ENCODE measurements at regions not wholly inside any gene's neighbourhood (a gene's known extent, or its start where the extent isn't known, plus 50 kb on each side); places are given as distances from the start of the nearest gene placed in this dataset.

GRCh38 chr5:116654925-116655324, 80.3 kb upstream of the SEMA6A start:
- H3K9me3 ChIP-seq (ENCODE audit: control insufficient read depth, low read depth, low read length), result no peaks in the 10 kb centered on the region
- no peak overlapping the region for H3K4me3 ChIP-seq (ENCODE audit: low read length)
- H3K4me1 ChIP-seq (ENCODE audit: control insufficient read depth, low read depth, low read length), result peaks cover 50% of the 10 kb centered on the region
- no peaks in the 10 kb centered on the region for H3K27me3 ChIP-seq (ENCODE audit: control insufficient read depth, insufficient read depth, low read length)
- H3K27ac ChIP-seq (ENCODE audit: low read length), result peak overlapping the region; percentile 24
- H3K9ac ChIP-seq (ENCODE audit: low read length), result peak overlapping the region; percentile 4
- no peaks in the 10 kb centered on the region for H3K36me3 ChIP-seq (ENCODE audit: control insufficient read depth, low read depth, low read length)

- Histone ChIP-seq H3K4me3 (ENCODE audit: low read length) (peak overlapping the region; percentile 42), H3K27ac (ENCODE audit: low read length) (peak overlapping the region; percentile 1), H3K9ac (ENCODE audit: low read length) (peak overlapping the region; percentile 31), H3K36me3 (ENCODE audit: control insufficient read depth, low read depth, low read length) (no peaks in the 10 kb centered on the region), H3K4me1 (ENCODE audit: control insufficient read depth, low read depth, low read length) (peaks cover 52% of the 10 kb centered on the region), H3K9me3 (ENCODE audit: control insufficient read depth, low read depth, low read length) (no peaks in the 10 kb centered on the region), H3K27me3 (ENCODE audit: control insufficient read depth, insufficient read depth, low read length) (no peaks in the 10 kb centered on the region)
These were observed 78.3 kb upstream of the SEMA6A start for GRCh38 chr5:116652903-116653302.

- H3K9ac ChIP-seq (ENCODE audit: low read length), result peak overlapping the region; percentile 31
- peaks cover 54% of the 10 kb centered on the region for H3K4me1 ChIP-seq (ENCODE audit: control insufficient read depth, low read depth, low read length)
- H3K36me3 ChIP-seq (ENCODE audit: control insufficient read depth, low read depth, low read length), result no peaks in the 10 kb centered on the region
- no peaks in the 10 kb centered on the region for H3K9me3 ChIP-seq (ENCODE audit: control insufficient read depth, low read depth, low read length)
- peak overlapping the region; percentile 38 for H3K27ac ChIP-seq (ENCODE audit: low read length)
- peak overlapping the region; percentile 42 for H3K4me3 ChIP-seq (ENCODE audit: low read length)
- no peaks in the 10 kb centered on the region for H3K27me3 ChIP-seq (ENCODE audit: control insufficient read depth, insufficient read depth, low read length)
These were observed 77.6 kb upstream of the SEMA6A start for GRCh38 chr5:116652196-116652729.

GRCh38 chr5:116651653-116652052, 77.0 kb upstream of the SEMA6A start:
- peaks cover 54% of the 10 kb centered on the region for H3K4me1 ChIP-seq (ENCODE audit: control insufficient read depth, low read depth, low read length)
- H3K9me3 ChIP-seq (ENCODE audit: control insufficient read depth, low read depth, low read length), result no peaks in the 10 kb centered on the region
- H3K36me3 ChIP-seq (ENCODE audit: control insufficient read depth, low read depth, low read length), result no peaks in the 10 kb centered on the region
- H3K27ac ChIP-seq (ENCODE audit: low read length), result no peak overlapping the region
- no peak overlapping the region for H3K4me3 ChIP-seq (ENCODE audit: low read length)
- H3K27me3 ChIP-seq (ENCODE audit: control insufficient read depth, insufficient read depth, low read length), result no peaks in the 10 kb centered on the region
- H3K9ac ChIP-seq (ENCODE audit: low read length), result no peak overlapping the region

GRCh38 chr5:116650964-116651363, 76.3 kb upstream of the SEMA6A start:
- Histone ChIP-seq H3K9me3 (ENCODE audit: control insufficient read depth, low read depth, low read length) (no peaks in the 10 kb centered on the region), H3K4me1 (ENCODE audit: control insufficient read depth, low read depth, low read length) (peaks cover 54% of the 10 kb centered on the region), H3K27ac (ENCODE audit: low read length) (no peak overlapping the region), H3K36me3 (ENCODE audit: control insufficient read depth, low read depth, low read length) (no peaks in the 10 kb centered on the region), H3K27me3 (ENCODE audit: control insufficient read depth, insufficient read depth, low read length) (no peaks in the 10 kb centered on the region), H3K4me3 (ENCODE audit: low read length) (no peak overlapping the region), H3K9ac (ENCODE audit: low read length) (no peak overlapping the region)

- H3K36me3 ChIP-seq (ENCODE audit: control insufficient read depth, low read depth, low read length), result no peaks in the 10 kb centered on the region
- H3K27ac ChIP-seq (ENCODE audit: low read length), result no peak overlapping the region
- peaks cover 50% of the 10 kb centered on the region for H3K4me1 ChIP-seq (ENCODE audit: control insufficient read depth, low read depth, low read length)
- H3K27me3 ChIP-seq (ENCODE audit: control insufficient read depth, insufficient read depth, low read length), result no peaks in the 10 kb centered on the region
- H3K4me3 ChIP-seq (ENCODE audit: low read length), result no peak overlapping the region
- no peaks in the 10 kb centered on the region for H3K9me3 ChIP-seq (ENCODE audit: control insufficient read depth, low read depth, low read length)
- H3K9ac ChIP-seq (ENCODE audit: low read length), result no peak overlapping the region
These were observed 75.9 kb upstream of the SEMA6A start for GRCh38 chr5:116650544-116650943.

GRCh38 chr5:116646611-116647289, 72.1 kb upstream of the SEMA6A start:
- no peaks in the 10 kb centered on the region for H3K36me3 ChIP-seq (ENCODE audit: control insufficient read depth, low read depth, low read length)
- no peaks in the 10 kb centered on the region for H3K9me3 ChIP-seq (ENCODE audit: control insufficient read depth, low read depth, low read length)

GRCh38 chr5:116645627-116646026, 71.0 kb upstream of the SEMA6A start:
- H3K9me3 ChIP-seq (ENCODE audit: control insufficient read depth, low read depth, low read length), result no peaks in the 10 kb centered on the region
- no peak overlapping the region for H3K27ac ChIP-seq (ENCODE audit: low read length)
- H3K27me3 ChIP-seq (ENCODE audit: control insufficient read depth, insufficient read depth, low read length), result no peaks in the 10 kb centered on the region
- H3K36me3 ChIP-seq (ENCODE audit: control insufficient read depth, low read depth, low read length), result no peaks in the 10 kb centered on the region
- no peak overlapping the region for H3K9ac ChIP-seq (ENCODE audit: low read length)
- H3K4me3 ChIP-seq (ENCODE audit: low read length), result no peak overlapping the region
- H3K4me1 ChIP-seq (ENCODE audit: control insufficient read depth, low read depth, low read length), result peaks cover 4% of the 10 kb centered on the region

More at GRCh38 chr5:116646611-116647289, 72.1 kb upstream of the SEMA6A start:
- no peaks in the 10 kb centered on the region for H3K27me3 ChIP-seq (ENCODE audit: control insufficient read depth, insufficient read depth, low read length)
- H3K27ac ChIP-seq (ENCODE audit: low read length), result no peak overlapping the region
- no peak overlapping the region for H3K9ac ChIP-seq (ENCODE audit: low read length)
- H3K4me3 ChIP-seq (ENCODE audit: low read length), result no peak overlapping the region
- peaks cover 12% of the 10 kb centered on the region for H3K4me1 ChIP-seq (ENCODE audit: control insufficient read depth, low read depth, low read length)

GRCh38 chr5:116640236-116640635, 65.6 kb upstream of the SEMA6A start:
- Histone ChIP-seq H3K27ac (ENCODE audit: low read length) (no peak overlapping the region), H3K27me3 (ENCODE audit: control insufficient read depth, insufficient read depth, low read length) (no peaks in the 10 kb centered on the region), H3K9me3 (ENCODE audit: control insufficient read depth, low read depth, low read length) (peaks cover 2% of the 10 kb centered on the region), H3K4me3 (ENCODE audit: low read length) (no peak overlapping the region), H3K9ac (ENCODE audit: low read length) (no peak overlapping the region), H3K36me3 (ENCODE audit: control insufficient read depth, low read depth, low read length) (no peaks in the 10 kb centered on the region), H3K4me1 (ENCODE audit: control insufficient read depth, low read depth, low read length) (no peaks in the 10 kb centered on the region)

- no peaks in the 10 kb centered on the region for H3K4me1 ChIP-seq (ENCODE audit: control insufficient read depth, low read depth, low read length)
- H3K27me3 ChIP-seq (ENCODE audit: control insufficient read depth, insufficient read depth, low read length), result no peaks in the 10 kb centered on the region
- H3K9ac ChIP-seq (ENCODE audit: low read length), result no peak overlapping the region
- no peak overlapping the region for H3K4me3 ChIP-seq (ENCODE audit: low read length)
- no peaks in the 10 kb centered on the region for H3K36me3 ChIP-seq (ENCODE audit: control insufficient read depth, low read depth, low read length)
- H3K9me3 ChIP-seq (ENCODE audit: control insufficient read depth, low read depth, low read length), result peaks cover 2% of the 10 kb centered on the region
- no peak overlapping the region for H3K27ac ChIP-seq (ENCODE audit: low read length)
These were observed 62.6 kb upstream of the SEMA6A start for GRCh38 chr5:116637149-116637740.

GRCh38 chr5:116632890-116633289, 58.3 kb upstream of the SEMA6A start:
- H3K9ac ChIP-seq (ENCODE audit: low read length), result no peak overlapping the region
- H3K36me3 ChIP-seq (ENCODE audit: control insufficient read depth, low read depth, low read length), result no peaks in the 10 kb centered on the region
- H3K4me1 ChIP-seq (ENCODE audit: control insufficient read depth, low read depth, low read length), result peaks cover 6% of the 10 kb centered on the region
- no peak overlapping the region for H3K27ac ChIP-seq (ENCODE audit: low read length)
- no peak overlapping the region for H3K4me3 ChIP-seq (ENCODE audit: low read length)
- no peaks in the 10 kb centered on the region for H3K27me3 ChIP-seq (ENCODE audit: control insufficient read depth, insufficient read depth, low read length)
- peaks cover 2% of the 10 kb centered on the region for H3K9me3 ChIP-seq (ENCODE audit: control insufficient read depth, low read depth, low read length)

GRCh38 chr5:116631147-116631546, 56.5 kb upstream of the SEMA6A start:
- peaks cover 6% of the 10 kb centered on the region for H3K4me1 ChIP-seq (ENCODE audit: control insufficient read depth, low read depth, low read length)
- H3K27ac ChIP-seq (ENCODE audit: low read length), result no peak overlapping the region
- no peak overlapping the region for H3K9ac ChIP-seq (ENCODE audit: low read length)
- H3K4me3 ChIP-seq (ENCODE audit: low read length), result no peak overlapping the region
- H3K9me3 ChIP-seq (ENCODE audit: control insufficient read depth, low read depth, low read length), result peaks cover 2% of the 10 kb centered on the region
- no peaks in the 10 kb centered on the region for H3K36me3 ChIP-seq (ENCODE audit: control insufficient read depth, low read depth, low read length)
- no peaks in the 10 kb centered on the region for H3K27me3 ChIP-seq (ENCODE audit: control insufficient read depth, insufficient read depth, low read length)
